ENCODE measurements at regions not wholly inside any gene's neighbourhood (a gene's known extent, or its start where the extent isn't known, plus 50 kb on each side); places are given as distances from the start of the nearest gene placed in this dataset.

DNA sequence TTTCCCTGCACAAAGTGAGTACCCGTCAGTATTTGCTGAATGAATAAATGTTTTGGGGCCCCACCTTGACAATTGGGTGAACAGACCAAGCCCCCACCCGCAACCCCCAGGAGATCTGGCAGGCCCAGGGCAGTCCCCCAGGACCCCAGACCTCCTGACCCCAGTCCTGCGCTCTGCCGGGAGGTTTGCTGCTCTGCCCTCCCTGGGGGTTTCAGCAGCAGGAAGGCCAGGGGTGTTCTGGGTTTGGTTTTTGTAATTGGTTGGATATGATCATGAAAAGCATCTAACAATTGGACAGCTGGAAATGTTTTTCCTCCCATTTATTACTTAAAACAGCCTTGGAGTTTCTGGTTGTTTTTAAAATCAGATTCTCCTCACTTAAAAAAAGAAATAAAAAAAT lies 193.8 kb downstream of the URI1 start:
- Histone ChIP-seq H3K79me2 (ENCODE audit: low read depth) (no peaks in the 10 kb centered on the region), H3K4me2 (no peak overlapping the region), H3F3A (ENCODE audit: insufficient read depth, low read depth) (no peaks in the 10 kb centered on the region), H3K27ac (no peak overlapping the region), H2AFZ (no peak overlapping the region), H3K27me3 (ENCODE audit: insufficient read depth, low read depth) (peaks cover 95% of the 10 kb centered on the region), H3K36me3 (ENCODE audit: low read depth) (no peaks in the 10 kb centered on the region), H3K9me3 (ENCODE audit: insufficient read depth, low read depth) (no peaks in the 10 kb centered on the region), H3K4me1 (replicated peaks; ENCODE audit: insufficient read depth) (no peaks in the 10 kb centered on the region), H3K9me2 (ENCODE audit: insufficient read depth) (no peaks in the 10 kb centered on the region), H3K4me3 (no peak overlapping the region), H4K20me1 (ENCODE audit: insufficient read depth) (no peaks in the 10 kb centered on the region)
- intact Hi-C loops (cut with micrococcal nuclease; ENCODE audit: unreplicated experiment) = no loop called here
- TF ChIP-seq, protein P1, sequence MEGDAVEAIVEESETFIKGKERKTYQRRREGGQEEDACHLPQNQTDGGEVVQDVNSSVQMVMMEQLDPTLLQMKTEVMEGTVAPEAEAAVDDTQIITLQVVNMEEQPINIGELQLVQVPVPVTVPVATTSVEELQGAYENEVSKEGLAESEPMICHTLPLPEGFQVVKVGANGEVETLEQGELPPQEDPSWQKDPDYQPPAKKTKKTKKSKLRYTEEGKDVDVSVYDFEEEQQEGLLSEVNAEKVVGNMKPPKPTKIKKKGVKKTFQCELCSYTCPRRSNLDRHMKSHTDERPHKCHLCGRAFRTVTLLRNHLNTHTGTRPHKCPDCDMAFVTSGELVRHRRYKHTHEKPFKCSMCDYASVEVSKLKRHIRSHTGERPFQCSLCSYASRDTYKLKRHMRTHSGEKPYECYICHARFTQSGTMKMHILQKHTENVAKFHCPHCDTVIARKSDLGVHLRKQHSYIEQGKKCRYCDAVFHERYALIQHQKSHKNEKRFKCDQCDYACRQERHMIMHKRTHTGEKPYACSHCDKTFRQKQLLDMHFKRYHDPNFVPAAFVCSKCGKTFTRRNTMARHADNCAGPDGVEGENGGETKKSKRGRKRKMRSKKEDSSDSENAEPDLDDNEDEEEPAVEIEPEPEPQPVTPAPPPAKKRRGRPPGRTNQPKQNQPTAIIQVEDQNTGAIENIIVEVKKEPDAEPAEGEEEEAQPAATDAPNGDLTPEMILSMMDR (conservative IDR thresholded peaks at IDR 0.05) = no peak
- TF ChIP-seq EZH2 (IDR thresholded peaks at IDR 0.05; ENCODE audit: low read depth) = no peak
- POLR2A ChIA-PET (ENCODE audit: unreplicated experiment) = no interaction called here
- CTCF ChIA-PET = no interaction called here
- no peak for DNase-seq
- BruUV-seq (replicated peaks) = no TSS peak

DNA sequence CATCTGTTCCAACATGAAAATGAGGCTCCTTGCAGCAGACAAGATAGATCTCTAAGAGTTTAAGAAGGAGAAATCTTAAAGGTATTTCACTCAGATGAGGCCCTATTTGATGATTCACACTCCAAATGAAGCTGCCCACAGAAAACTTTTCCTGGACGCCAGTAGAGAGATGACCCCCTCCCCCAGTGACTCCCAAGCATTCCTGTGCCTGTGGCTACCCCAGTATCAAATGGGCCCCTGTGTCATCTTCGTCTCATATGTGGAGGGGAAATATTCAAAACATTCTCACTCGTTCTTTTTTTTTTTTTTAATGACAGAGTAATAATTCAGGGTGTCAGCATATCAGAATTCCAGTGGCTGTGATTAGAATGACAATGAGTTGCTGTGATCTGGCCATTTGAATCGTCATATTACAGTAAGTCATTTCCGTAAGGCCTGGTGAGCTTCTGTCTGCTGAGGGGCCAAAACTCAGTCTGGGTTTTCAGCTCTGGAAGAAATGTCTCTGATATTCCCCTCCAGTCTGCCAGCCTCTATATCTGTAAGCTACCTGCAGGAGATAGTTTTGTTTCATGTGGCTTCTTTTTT lies 194.7 kb downstream of the URI1 start:
- no peaks in the 10 kb centered on the region for H3F3A ChIP-seq (ENCODE audit: insufficient read depth, low read depth)
- peaks cover 89% of the 10 kb centered on the region for H3K27me3 ChIP-seq (ENCODE audit: insufficient read depth, low read depth)
- no peaks in the 10 kb centered on the region for H3K36me3 ChIP-seq (ENCODE audit: low read depth)
- intact Hi-C loops (cut with micrococcal nuclease; ENCODE audit: unreplicated experiment) = no loop called here
- H3K4me3 ChIP-seq = no peak overlapping the region
- H3K79me2 ChIP-seq (ENCODE audit: low read depth) = no peaks in the 10 kb centered on the region
- H3K27ac ChIP-seq = no peak overlapping the region
- ChIA-PET CTCF (no interaction called here), POLR2A (ENCODE audit: unreplicated experiment) (no interaction called here)
- no peaks in the 10 kb centered on the region for H4K20me1 ChIP-seq (ENCODE audit: insufficient read depth)
- no TSS peak for BruUV-seq (replicated peaks)
- H3K9me3 ChIP-seq (ENCODE audit: insufficient read depth, low read depth) = no peaks in the 10 kb centered on the region
- DNase-seq = no peak
- no peak overlapping the region for H2AFZ ChIP-seq
- no peaks in the 10 kb centered on the region for H3K4me1 ChIP-seq (replicated peaks; ENCODE audit: insufficient read depth)
- H3K4me2 ChIP-seq = no peak overlapping the region
- H3K9me2 ChIP-seq (ENCODE audit: insufficient read depth) = no peaks in the 10 kb centered on the region
- TF ChIP-seq, protein P1 (conservative IDR thresholded peaks at IDR 0.05) = no peak
- no peak for TF ChIP-seq EZH2 (IDR thresholded peaks at IDR 0.05; ENCODE audit: low read depth)

DNA sequence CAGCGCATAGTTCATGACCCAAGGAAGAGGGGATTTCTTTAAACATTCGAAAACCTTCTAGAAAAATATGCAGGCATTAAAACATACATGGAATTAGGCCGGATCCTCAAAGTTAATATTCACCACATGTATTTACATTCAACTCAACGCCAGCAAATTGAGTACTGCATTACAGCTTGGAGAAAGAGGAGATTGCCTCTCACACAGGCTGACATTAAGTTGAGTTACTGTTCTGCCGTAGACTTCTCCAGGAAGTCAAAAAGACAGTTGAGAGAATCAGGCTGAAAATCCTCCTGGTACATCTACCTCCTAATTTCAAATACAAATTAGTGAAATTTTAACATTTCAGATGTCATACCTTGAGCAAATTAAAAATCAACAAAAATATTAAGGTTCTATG lies 195.7 kb downstream of the URI1 start:
- no peak for DNase-seq
- Histone ChIP-seq H3F3A (ENCODE audit: insufficient read depth, low read depth) (no peaks in the 10 kb centered on the region), H3K79me2 (ENCODE audit: low read depth) (no peaks in the 10 kb centered on the region), H2AFZ (no peak overlapping the region), H3K9me3 (ENCODE audit: insufficient read depth, low read depth) (no peaks in the 10 kb centered on the region), H3K36me3 (ENCODE audit: low read depth) (no peaks in the 10 kb centered on the region), H3K9me2 (ENCODE audit: insufficient read depth) (no peaks in the 10 kb centered on the region), H3K4me2 (no peak overlapping the region), H4K20me1 (ENCODE audit: insufficient read depth) (no peaks in the 10 kb centered on the region), H3K4me3 (no peak overlapping the region), H3K27me3 (ENCODE audit: insufficient read depth, low read depth) (peaks cover 78% of the 10 kb centered on the region), H3K4me1 (replicated peaks; ENCODE audit: insufficient read depth) (no peaks in the 10 kb centered on the region), H3K27ac (no peak overlapping the region)
- intact Hi-C loops (cut with micrococcal nuclease; ENCODE audit: unreplicated experiment) = no loop called here
- no peak for TF ChIP-seq EZH2 (IDR thresholded peaks at IDR 0.05; ENCODE audit: low read depth)
- TF ChIP-seq, protein P1 (conservative IDR thresholded peaks at IDR 0.05) = no peak
- BruUV-seq (replicated peaks) = no TSS peak
- POLR2A ChIA-PET (ENCODE audit: unreplicated experiment) = no interaction called here
- CTCF ChIA-PET = no interaction called here
